ENCODE measurements at regions not wholly inside any gene's neighbourhood (a gene's known extent, or its start where the extent isn't known, plus 50 kb on each side); places are given as distances from the start of the nearest gene placed in this dataset.
"Not testable (repeated sequence)": the region's sequence is repeated elsewhere in the genome, so short reads cannot be mapped to it uniquely, and the experiment has no call there.

- DNase-seq (ENCODE audit: low read depth, low spot score), result no peak
These were observed 237.6 kb upstream of the HAND2 start for GRCh38 chr4:173767650-173768049.

- DNase-seq (ENCODE audit: low read depth, low spot score), result no peak
These were observed 236.2 kb upstream of the HAND2 start for GRCh38 chr4:173766171-173766600.

GRCh38 chr4:173765751-173766150, 235.7 kb upstream of the HAND2 start:
- DNase-seq (ENCODE audit: low read depth, low spot score), result no peak

- DNase-seq (ENCODE audit: low read depth, low spot score), result no peak
These were observed 233.4 kb upstream of the HAND2 start for GRCh38 chr4:173763389-173763788.

GRCh38 chr4:173761938-173762337, 231.9 kb upstream of the HAND2 start:
- no peak for DNase-seq (ENCODE audit: low read depth, low spot score)

- DNase-seq (ENCODE audit: low read depth, low spot score), result no peak
These were observed 231.2 kb upstream of the HAND2 start for GRCh38 chr4:173761236-173761635.

GRCh38 chr4:173758132-173758531, 228.1 kb upstream of the HAND2 start:
- no peak for DNase-seq (ENCODE audit: low read depth, low spot score)

GRCh38 chr4:173753408-173753807, 223.4 kb upstream of the HAND2 start:
- no peak for DNase-seq (ENCODE audit: low read depth, low spot score)

- no peak for DNase-seq (ENCODE audit: low read depth, low spot score)
These were observed 222.7 kb upstream of the HAND2 start for GRCh38 chr4:173752610-173753230.

GRCh38 chr4:173748353-173748752, 218.3 kb upstream of the HAND2 start:
- no peak for DNase-seq (ENCODE audit: low read depth, low spot score)

GRCh38 chr4:173747537-173748257, 217.7 kb upstream of the HAND2 start:
- DNase-seq (ENCODE audit: low read depth, low spot score), result no peak

GRCh38 chr4:173746424-173746823, 216.4 kb upstream of the HAND2 start:
- no peak for DNase-seq (ENCODE audit: low read depth, low spot score)

- no peak for DNase-seq (ENCODE audit: low read depth, low spot score)
These were observed 215.7 kb upstream of the HAND2 start for GRCh38 chr4:173745765-173746164.

GRCh38 chr4:173736840-173737239, 206.8 kb upstream of the HAND2 start:
- DNase-seq (ENCODE audit: low read depth, low spot score), result no peak

GRCh38 chr4:173735585-173735984, 205.6 kb upstream of the HAND2 start:
- no peak for DNase-seq (ENCODE audit: low read depth, low spot score)

- no peak for DNase-seq (ENCODE audit: low read depth, low spot score)
These were observed 205.0 kb upstream of the HAND2 start for GRCh38 chr4:173735049-173735448.

GRCh38 chr4:173731257-173731656, 201.2 kb upstream of the HAND2 start:
- no peak for DNase-seq (ENCODE audit: low read depth, low spot score)

GRCh38 chr4:173722075-173722474, 192.0 kb upstream of the HAND2 start:
- no peak for DNase-seq (ENCODE audit: low read depth, low spot score)

- not testable (repeated sequence) for DNase-seq (ENCODE audit: low read depth, low spot score)
These were observed 188.5 kb upstream of the HAND2 start for GRCh38 chr4:173718504-173718903.

- no peak for DNase-seq (ENCODE audit: low read depth, low spot score)
These were observed 187.6 kb upstream of the HAND2 start for GRCh38 chr4:173717581-173717980.

GRCh38 chr4:173714456-173714855, 184.4 kb upstream of the HAND2 start:
- DNase-seq (ENCODE audit: low read depth, low spot score), result no peak

- no peak for DNase-seq (ENCODE audit: low read depth, low spot score)
These were observed 183.0 kb upstream of the HAND2 start for GRCh38 chr4:173713026-173713425.

GRCh38 chr4:173707658-173708419, 177.8 kb upstream of the HAND2 start:
- DNase-seq (ENCODE audit: low read depth, low spot score), result no peak
